Neural cell (in vitro differentiated cells): ENCODE measurements at regions not wholly inside any gene's neighbourhood (a gene's known extent, or its start where the extent isn't known, plus 50 kb on each side); places are given as distances from the start of the nearest gene placed in this dataset.

ENCODE experiments used
- H2AFZ ChIP-seq: fragments of 200-600, 300-800 bp; sonication (generic), shearing (Covaris generic); 2 replicates; pipeline ENCODE4 v1.6.0; 2014; ENCODE audit warnings: low read depth, mild to moderate bottlenecking, antibody characterized with exemption, low read length, moderate library complexity
- H3F3A ChIP-seq: fragments of 200-600 bp; shearing (Covaris generic); 2 replicates; pipeline ENCODE4 v1.6.1; 2016; ENCODE audit warnings: mild to moderate bottlenecking, moderate library complexity, mixed read lengths, antibody characterized with exemption, low read length; ENCODE audit not compliant: insufficient read depth, poor library complexity, severe bottlenecking
- H3K27ac ChIP-seq: fragments of 200-600, 300-800 bp; sonication (generic), shearing (Covaris generic); 2 replicates; pipeline ENCODE4 v1.5.1; 2014; ENCODE audit warnings: mild to moderate bottlenecking, low read length, moderate library complexity
- H3K27me3 ChIP-seq: fragments of 300-800, 200-600 bp; sonication (generic), shearing (Covaris generic); 2 replicates; pipeline ENCODE4 v1.6.0; 2014; ENCODE audit warnings: mild to moderate bottlenecking, low read depth, low read length, moderate library complexity; ENCODE audit not compliant: insufficient read depth
- H3K36me3 ChIP-seq: fragments of 300-800, 200-600 bp; sonication (generic), shearing (Covaris generic); 2 replicates; pipeline ENCODE4 v1.5.1; 2014; ENCODE audit warnings: mild to moderate bottlenecking, antibody characterized with exemption, low read length, moderate library complexity; ENCODE audit not compliant: insufficient read depth
- H3K4me2 ChIP-seq: fragments of 300-800, 200-600 bp; sonication (generic), shearing (Covaris generic); 2 replicates; pipeline ENCODE4 v1.6.0; 2014; ENCODE audit warnings: mild to moderate bottlenecking, low read length
- H3K4me3 ChIP-seq: fragments of 300-800, 200-600 bp; sonication (generic), shearing (Covaris generic); 2 replicates; pipeline ENCODE4 v1.5.1; 2014; ENCODE audit warnings: mild to moderate bottlenecking, low read length, moderate library complexity
- H3K79me2 ChIP-seq: fragments of 200-600 bp; shearing (Covaris generic); replicated peaks from 2 replicates; pipeline ENCODE4 v1.6.0; 2014; ENCODE audit warnings: mild to moderate bottlenecking, low read length, moderate library complexity; ENCODE audit not compliant: insufficient read depth
- H3K9ac ChIP-seq: fragments of 300-800, 200-600 bp; sonication (generic), shearing (Covaris generic); 2 replicates; pipeline ENCODE4 v1.6.1; 2016; ENCODE audit warnings: mild to moderate bottlenecking, low read length, mixed read lengths
- H3K9me2 ChIP-seq: fragments of 200-600 bp; shearing (Covaris generic); 2 replicates; pipeline ENCODE4 v1.6.1; 2016; ENCODE audit warnings: mild to moderate bottlenecking, low read length, mixed read lengths; ENCODE audit not compliant: insufficient read depth
- H3K9me3 ChIP-seq: fragments of 200-600, 300-800 bp; sonication (generic), shearing (Covaris generic); 2 replicates; pipeline ENCODE4 v1.6.1; 2016; ENCODE audit warnings: mild to moderate bottlenecking, mixed run types, low read length, moderate library complexity, mixed read lengths
- H4K20me1 ChIP-seq: fragments of 200-600 bp; shearing (Covaris generic); 2 replicates; pipeline ENCODE4 v1.6.1; 2016; ENCODE audit warnings: mild to moderate bottlenecking, mixed run types; ENCODE audit not compliant: insufficient read depth
- CTCF ChIP-seq: fragments of 450-650 bp; IDR thresholded peaks from 2 replicates; pipeline ENCODE4 v1.5.1; 2014; ENCODE audit warnings: antibody characterized with exemption, mild to moderate bottlenecking, moderate library complexity; ENCODE audit not compliant: poor library complexity, severe bottlenecking
- EP300 ChIP-seq: fragments of 450-650 bp; conservative IDR thresholded peaks from 2 replicates; pipeline ENCODE4 v1.6.1; 2014; ENCODE audit warnings: antibody characterized with exemption, mild to moderate bottlenecking, moderate library complexity; ENCODE audit not compliant: poor library complexity, severe bottlenecking
- EZH2 ChIP-seq: fragments of 200-600, 300-800 bp; shearing (Covaris generic), sonication (generic); IDR thresholded peaks from 2 replicates; pipeline ENCODE4 v1.6.1; 2014; ENCODE audit warnings: antibody characterized with exemption, low read length, borderline replicate concordance, mild to moderate bottlenecking; ENCODE audit not compliant: insufficient read depth, poor library complexity, severe bottlenecking
- MXI1 ChIP-seq: fragments of 450-650 bp; conservative IDR thresholded peaks from 2 replicates; pipeline ENCODE4 v1.6.1; 2014; ENCODE audit warnings: antibody characterized with exemption, mild to moderate bottlenecking; ENCODE audit not compliant: poor library complexity, severe bottlenecking
- POLR2AphosphoS5 ChIP-seq: IDR thresholded peaks from 2 replicates; pipeline ENCODE4 v1.6.1; 2012
- RAD21 ChIP-seq: fragments of 450-650 bp; conservative IDR thresholded peaks from 2 replicates; pipeline ENCODE4 v1.6.1; 2014; ENCODE audit warnings: antibody characterized with exemption, mild to moderate bottlenecking, moderate library complexity
- REST ChIP-seq: IDR thresholded peaks from 2 replicates; pipeline ENCODE4 v1.6.1; 2012; ENCODE audit warnings: borderline replicate concordance
- SMC3 ChIP-seq: fragments of 450-650 bp; conservative IDR thresholded peaks from 2 replicates; pipeline ENCODE4 v1.6.1; 2014; ENCODE audit warnings: antibody characterized with exemption, mild to moderate bottlenecking, moderate library complexity; ENCODE audit not compliant: poor library complexity
- TAF1 ChIP-seq: IDR thresholded peaks from 2 replicates; pipeline ENCODE4 v1.6.1; 2012; ENCODE audit warnings: low read depth

GRCh38 chr22:44647141-44647540 lies 54.9 kb upstream of the PRR5 start:
- Histone ChIP-seq H3K9ac (no peak overlapping the region), H3K4me3 (no peak overlapping the region), H3K9me3 (no peaks in the 10 kb centered on the region), H3K79me2 (no peaks in the 10 kb centered on the region), H4K20me1 (no peaks in the 10 kb centered on the region), H3K27me3 (no peaks in the 10 kb centered on the region), H3K9me2 (no peaks in the 10 kb centered on the region), H2AFZ (no peak overlapping the region), H3F3A (no peaks in the 10 kb centered on the region), H3K27ac (no peak overlapping the region), H3K4me2 (no peak overlapping the region), H3K36me3 (no peaks in the 10 kb centered on the region)
- TF ChIP-seq MXI1: no peak
- TF ChIP-seq SMC3: no peak
- TF ChIP-seq EZH2: no peak
- TF ChIP-seq CTCF: no peak
- TF ChIP-seq TAF1: no peak
- TF ChIP-seq POLR2AphosphoS5: no peak
- TF ChIP-seq REST: no peak

GRCh38 chr22:44646668-44647067 lies 55.3 kb upstream of the PRR5 start:
- TF ChIP-seq MXI1 (no peak), TAF1 (no peak), EP300 (no peak), REST (no peak), SMC3 (no peak), EZH2 (no peak), CTCF (no peak), POLR2AphosphoS5 (no peak), RAD21 (no peak)
- Histone ChIP-seq H3K27ac (no peak overlapping the region), H3K9me2 (no peaks in the 10 kb centered on the region), H3K36me3 (no peaks in the 10 kb centered on the region), H2AFZ (no peak overlapping the region), H3K4me2 (no peak overlapping the region), H4K20me1 (no peaks in the 10 kb centered on the region), H3K79me2 (no peaks in the 10 kb centered on the region), H3F3A (no peaks in the 10 kb centered on the region), H3K4me3 (no peak overlapping the region), H3K27me3 (no peaks in the 10 kb centered on the region), H3K9me3 (no peaks in the 10 kb centered on the region), H3K9ac (no peak overlapping the region)
